Psoas muscle (tissue), 7 donors: ENCODE measurements at regions not wholly inside any gene's neighbourhood (a gene's known extent, or its start where the extent isn't known, plus 50 kb on each side); places are given as distances from the start of the nearest gene placed in this dataset.
"Not testable (repeated sequence)": the region's sequence is repeated elsewhere in the genome, so short reads cannot be mapped to it uniquely, and the experiment has no call there.

ENCODE experiments used
- ATAC-seq, 4 donors: fragments of 200-7000 bp; cut with Tn5 transposase; one replicate each; pipeline ENCODE4 v1.9.1; 2020; ENCODE audit warnings: moderate library complexity in 3 of 4, mild to moderate bottlenecking in 2 of 4
- DNase-seq, 2 donors: peaks; one replicate each; pipeline ENCODE4 v3.0.0-alpha.2; 2020
- H3K27ac ChIP-seq: fragments of 200-600 bp; one replicate; pipeline ENCODE4 v1.8.0; 2022
- H3K27me3 ChIP-seq, 3 donors: fragments of 200-600 bp in 1 of 3; one replicate each; pipeline versions ENCODE4 v1.6.1 to v1.8.0; 2013 to 2022; ENCODE audit warnings: low read length in 2 of 3, mild to moderate bottlenecking in 2 of 3, moderate library complexity in 1 of 3; ENCODE audit not compliant: insufficient read depth in 3 of 3
- H3K36me3 ChIP-seq, 2 donors: fragments of 200-600 bp in 1 of 2; one replicate each; pipeline versions ENCODE4 v1.6.1 to v1.8.0; 2013 to 2022; ENCODE audit warnings: low read depth in 1 of 2, mild to moderate bottlenecking in 1 of 2, moderate library complexity in 1 of 2; ENCODE audit not compliant: insufficient read depth in 1 of 2
- H3K4me1 ChIP-seq: fragments of 200-600 bp; one replicate; pipeline ENCODE4 v1.8.0; 2022
- H3K4me3 ChIP-seq: fragments of 200-600 bp; one replicate; pipeline ENCODE4 v1.8.0; 2022; ENCODE audit warnings: mild to moderate bottlenecking
- H3K9me3 ChIP-seq: fragments of 200-600 bp; one replicate; pipeline ENCODE4 v1.8.0; 2022
- WGBS, 3 donors: extraction: QIAGEN DNeasy Blood & Tissue Kit; methylation state at CpG; one replicate each; pipeline versions ENCODE4 v1.1.6 to v1.1.7; 2013; 5-methylcytosine and 5-hydroxymethylcytosine counted together
- intact Hi-C, 2 donors: fragments of 100-400 bp; cut with DNase I; formaldehyde crosslinking; loops; one replicate each; pipeline versions ENCODE4 v1.11.0 to v1.14.2; 2022
- TF ChIP-seq, protein P1 (sequence below): fragments of 200-600 bp; IDR thresholded peaks from one replicate; pipeline ENCODE4 v1.8.0; 2022; ENCODE audit warnings: antibody characterized with exemption
- donor health status: healthy with polysubstance abuse.
- donor health status: DM: no; HTN: no; CAD: no; lungs with moderate emphysema.
- donor health status: Bipolar disorder and iron deficiency.
- donor health status: healthy.
- donor health status: DM: yes; HTN: yes; CAD: no.
- donor health status: DM: no; HTN: no; CAD: no.
- donor health status: DM: yes; HTN: yes; CAD: no.

DNA sequence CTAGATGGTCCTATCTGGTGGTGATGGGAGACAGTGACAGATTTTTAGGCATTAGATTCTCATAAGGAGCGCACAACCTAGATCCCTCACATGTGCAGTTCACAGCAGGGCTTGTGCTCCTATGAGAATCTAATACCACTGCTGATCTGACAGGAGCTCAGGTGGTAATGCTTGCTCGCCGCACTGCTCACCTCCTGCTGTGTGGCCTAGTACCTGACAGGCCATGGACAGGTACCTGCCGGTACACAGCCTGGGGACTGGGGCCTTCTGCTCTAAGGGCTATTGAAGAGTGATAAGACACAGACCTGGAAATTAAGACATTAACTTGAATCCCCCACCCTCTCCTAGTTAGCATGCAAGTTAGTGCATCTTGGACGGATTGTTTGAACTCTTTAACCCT lies 64.4 kb downstream of the KLRB1 start:
- intact Hi-C loops, H3K36me3 ChIP-seq: not testable (repeated sequence)
- WGBS, 3 donors, result 95 to 99% methylated on average over 4 of the region's 5 CpGs; no CpG with 5 or more reads in 1 of the 3 donors

GRCh38 chr12:9542827-9543226 lies 64.9 kb downstream of the KLRB1 start:
- 86 to 92% methylated on average over 2 of the region's 3 CpGs; no CpG with 5 or more reads in 1 of the 3 donors for WGBS, 3 donors
- ATAC-seq, H3K4me3 ChIP-seq, H3K27ac ChIP-seq, DNase-seq, H3K27me3 ChIP-seq, H3K36me3 ChIP-seq, H3K9me3 ChIP-seq, intact Hi-C loops, H3K4me1 ChIP-seq: not testable (repeated sequence)

More for the DNA sequence above, 64.4 kb downstream of the KLRB1 start:
- not testable (repeated sequence) for ATAC-seq, H3K9me3 ChIP-seq, H3K27me3 ChIP-seq, H3K4me3 ChIP-seq, H3K4me1 ChIP-seq, H3K27ac ChIP-seq, DNase-seq

- H3K9me3 ChIP-seq, ATAC-seq, H3K27ac ChIP-seq, H3K36me3 ChIP-seq, intact Hi-C loops, H3K4me1 ChIP-seq, H3K27me3 ChIP-seq, H3K4me3 ChIP-seq, DNase-seq: not testable (repeated sequence)
- 41 to 78% methylated on average over 1 of the region's 1 CpG; no CpG with 5 or more reads in 1 of the 3 donors for WGBS, 3 donors
Observed at GRCh38 chr12:9515925-9516324, 91.8 kb downstream of the KLRB1 start.

DNA sequence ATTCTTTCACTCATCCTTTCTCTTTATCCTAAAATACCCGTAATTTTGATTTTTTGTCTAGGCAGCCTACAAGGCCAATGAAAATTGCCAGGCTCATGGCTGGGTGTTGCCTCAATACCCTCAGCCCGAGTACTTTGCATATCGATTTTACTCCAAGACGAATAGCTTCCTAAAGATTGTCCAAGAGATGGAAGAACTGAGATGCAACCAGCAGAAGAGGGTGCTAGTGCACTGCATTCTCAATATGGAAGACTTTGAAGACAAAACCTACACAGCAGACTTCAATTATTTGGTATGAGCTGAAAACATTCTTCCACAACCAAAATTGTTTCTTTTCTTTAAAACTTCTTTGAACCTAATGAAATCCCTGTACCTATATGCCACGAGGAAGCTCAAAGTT lies 95.0 kb downstream of the KLRB1 start:
- H3K36me3 ChIP-seq, H3K27me3 ChIP-seq, H3K4me1 ChIP-seq, intact Hi-C loops, H3K27ac ChIP-seq, H3K4me3 ChIP-seq, H3K9me3 ChIP-seq, ATAC-seq, DNase-seq: not testable (repeated sequence)
- WGBS, 3 donors, result 86 to 90% methylated on average over 4 of the region's 5 CpGs; no CpG with 5 or more reads in 1 of the 3 donors

GRCh38 chr12:9510392-9511011 lies 97.2 kb downstream of the KLRB1 start:
- ATAC-seq, H3K36me3 ChIP-seq, intact Hi-C loops, H3K27me3 ChIP-seq, H3K9me3 ChIP-seq, H3K4me3 ChIP-seq, H3K27ac ChIP-seq, H3K4me1 ChIP-seq, DNase-seq: not testable (repeated sequence)
- 97 to 100% methylated on average over 1 of the region's 1 CpG; no CpG with 5 or more reads in 1 of the 3 donors for WGBS, 3 donors

- no peaks in the 10 kb centered on the region for H3K36me3 ChIP-seq
- H3K27me3 ChIP-seq, result no peaks in the 10 kb centered on the region
- no peaks in the 10 kb centered on the region for H3K4me1 ChIP-seq
- WGBS, 3 donors, result 26 to 40% methylated on average over 3 of the region's 3 CpGs; no CpG with 5 or more reads in 1 of the 3 donors
- DNase-seq, result no peak
- H3K9me3 ChIP-seq, result no peaks in the 10 kb centered on the region
- no peak overlapping the region for H3K27ac ChIP-seq
- no peak overlapping the region for H3K4me3 ChIP-seq
- intact Hi-C loops, result no loop called here
- no peak for ATAC-seq
- TF ChIP-seq, protein P1, sequence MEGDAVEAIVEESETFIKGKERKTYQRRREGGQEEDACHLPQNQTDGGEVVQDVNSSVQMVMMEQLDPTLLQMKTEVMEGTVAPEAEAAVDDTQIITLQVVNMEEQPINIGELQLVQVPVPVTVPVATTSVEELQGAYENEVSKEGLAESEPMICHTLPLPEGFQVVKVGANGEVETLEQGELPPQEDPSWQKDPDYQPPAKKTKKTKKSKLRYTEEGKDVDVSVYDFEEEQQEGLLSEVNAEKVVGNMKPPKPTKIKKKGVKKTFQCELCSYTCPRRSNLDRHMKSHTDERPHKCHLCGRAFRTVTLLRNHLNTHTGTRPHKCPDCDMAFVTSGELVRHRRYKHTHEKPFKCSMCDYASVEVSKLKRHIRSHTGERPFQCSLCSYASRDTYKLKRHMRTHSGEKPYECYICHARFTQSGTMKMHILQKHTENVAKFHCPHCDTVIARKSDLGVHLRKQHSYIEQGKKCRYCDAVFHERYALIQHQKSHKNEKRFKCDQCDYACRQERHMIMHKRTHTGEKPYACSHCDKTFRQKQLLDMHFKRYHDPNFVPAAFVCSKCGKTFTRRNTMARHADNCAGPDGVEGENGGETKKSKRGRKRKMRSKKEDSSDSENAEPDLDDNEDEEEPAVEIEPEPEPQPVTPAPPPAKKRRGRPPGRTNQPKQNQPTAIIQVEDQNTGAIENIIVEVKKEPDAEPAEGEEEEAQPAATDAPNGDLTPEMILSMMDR, result no peak
Observed at GRCh38 chr12:9509464-9510161, 98.1 kb downstream of the KLRB1 start.

- Histone ChIP-seq H3K9me3 (no peaks in the 10 kb centered on the region), H3K36me3 (no peaks in the 10 kb centered on the region), H3K4me1 (no peaks in the 10 kb centered on the region), H3K27me3 (no peaks in the 10 kb centered on the region), H3K4me3 (no peak overlapping the region), H3K27ac (no peak overlapping the region)
- DNase-seq (no peak), ATAC-seq (no peak)
- intact Hi-C loops, result no loop called here
- WGBS, 3 donors, result 92 to 97% methylated on average over 1 of the region's 1 CpG; no CpG with 5 or more reads in 1 of the 3 donors
- TF ChIP-seq, protein P1, result no peak
Observed at GRCh38 chr12:9506746-9507145, 101.0 kb downstream of the KLRB1 start.

DNA sequence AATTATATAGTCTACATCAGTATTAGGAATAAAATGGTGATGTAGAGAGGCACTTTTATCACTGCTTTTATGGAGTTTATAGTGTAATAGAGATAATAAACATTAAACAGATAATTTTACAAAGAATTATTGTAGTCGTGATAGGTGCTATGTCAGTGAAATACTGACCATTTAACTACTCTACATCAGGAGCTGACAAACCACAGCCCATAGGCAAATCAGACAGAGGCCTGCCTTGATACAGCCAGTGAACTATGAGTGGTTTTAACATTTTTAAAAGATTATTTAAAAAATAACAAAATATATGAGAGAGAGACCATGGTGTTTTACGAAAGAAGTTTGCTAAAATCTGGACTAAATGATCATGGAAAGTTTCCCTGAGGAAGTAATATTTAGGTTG lies 104.3 kb downstream of the KLRB1 start:
- intact Hi-C loops, DNase-seq, H3K27ac ChIP-seq, H3K4me1 ChIP-seq, H3K4me3 ChIP-seq, H3K27me3 ChIP-seq, H3K9me3 ChIP-seq, ATAC-seq, H3K36me3 ChIP-seq: not testable (repeated sequence)
- 83 to 91% methylated on average over 2 of the region's 2 CpGs; no CpG with 5 or more reads in 1 of the 3 donors for WGBS, 3 donors

- H3K4me3 ChIP-seq, DNase-seq, H3K4me1 ChIP-seq, intact Hi-C loops, ATAC-seq, H3K36me3 ChIP-seq, H3K27me3 ChIP-seq, H3K9me3 ChIP-seq, H3K27ac ChIP-seq: not testable (repeated sequence)
- 76 to 86% methylated on average over 1 of the region's 1 CpG; no CpG with 5 or more reads in 1 of the 3 donors for WGBS, 3 donors
Observed at GRCh38 chr12:9502845-9503244, 104.9 kb downstream of the KLRB1 start.
